ENCODE measurements at regions not wholly inside any gene's neighbourhood (a gene's known extent, or its start where the extent isn't known, plus 50 kb on each side); places are given as distances from the start of the nearest gene placed in this dataset. TPM values are rescaled to one million over a fixed set of nuclear protein-coding genes. Genes with fewer than 3 reads are reported as not detected.
"Not testable (repeated sequence)": the region's sequence is repeated elsewhere in the genome, so short reads cannot be mapped to it uniquely, and the experiment has no call there.

DNA sequence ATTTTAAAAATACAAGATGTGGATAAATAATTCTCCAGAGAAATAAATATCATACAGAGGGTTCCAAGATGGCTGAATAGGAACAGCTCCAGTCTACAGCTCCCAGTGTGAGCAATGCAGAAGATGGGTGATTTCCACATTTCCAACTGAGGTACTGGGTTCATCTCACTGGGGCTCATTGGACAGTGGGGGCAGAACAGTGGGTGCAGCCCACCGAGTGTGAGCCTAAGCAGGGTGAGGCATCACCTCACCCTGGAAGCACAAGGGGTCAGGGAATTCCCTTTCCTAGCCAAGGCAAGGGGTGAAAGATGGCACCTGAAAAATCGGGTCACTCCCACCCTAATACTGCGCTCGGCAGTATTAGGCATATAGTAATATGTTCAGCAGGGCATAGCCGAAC is 167.5 kb upstream of the IRS4 start:
- H3K9me3 Mint-ChIP-seq = peaks cover 0 to 16% (median 5%) of the 10 kb centered on the region in 9 donors

DNA sequence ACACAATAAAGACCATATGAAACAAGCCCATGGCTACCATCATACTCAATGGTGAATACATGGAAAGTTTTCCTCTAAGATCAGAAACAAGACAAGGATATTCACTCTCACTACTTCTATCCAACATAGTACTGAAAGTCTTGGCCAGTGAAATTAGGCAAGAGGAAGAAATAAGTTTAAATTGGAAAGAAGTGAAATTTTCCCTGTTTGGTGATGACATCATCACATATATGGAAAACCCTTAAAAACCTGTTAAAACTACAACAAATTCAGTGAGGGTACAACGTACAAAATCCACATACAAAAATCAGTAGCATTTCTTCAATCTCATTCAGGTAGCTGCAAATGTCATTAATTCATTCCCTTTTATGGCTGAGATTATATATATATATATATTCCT is 164.0 kb upstream of the IRS4 start:
- H3K4me1 Mint-ChIP-seq = no peaks in the 10 kb centered on the region
- no peak overlapping the region for H3K4me3 Mint-ChIP-seq
- no peaks in the 10 kb centered on the region for H3K27me3 Mint-ChIP-seq
- DNase-seq (no peak), ATAC-seq (no peak)
- no peak overlapping the region for H3K27ac Mint-ChIP-seq
- POLR2A ChIA-PET = no interaction called here
- H3K36me3 Mint-ChIP-seq = peaks cover 0 to 9% (median 0%) of the 10 kb centered on the region in 3 donors
- H3K9me3 Mint-ChIP-seq = peaks cover 0 to 21% (median 13%) of the 10 kb centered on the region in 9 donors

More for the DNA sequence above, 167.5 kb upstream of the IRS4 start:
- H3K4me3 Mint-ChIP-seq, H3K4me1 Mint-ChIP-seq, H3K36me3 Mint-ChIP-seq, H3K27ac Mint-ChIP-seq, POLR2A ChIA-PET, ATAC-seq, DNase-seq, H3K27me3 Mint-ChIP-seq: not testable (repeated sequence)

DNA sequence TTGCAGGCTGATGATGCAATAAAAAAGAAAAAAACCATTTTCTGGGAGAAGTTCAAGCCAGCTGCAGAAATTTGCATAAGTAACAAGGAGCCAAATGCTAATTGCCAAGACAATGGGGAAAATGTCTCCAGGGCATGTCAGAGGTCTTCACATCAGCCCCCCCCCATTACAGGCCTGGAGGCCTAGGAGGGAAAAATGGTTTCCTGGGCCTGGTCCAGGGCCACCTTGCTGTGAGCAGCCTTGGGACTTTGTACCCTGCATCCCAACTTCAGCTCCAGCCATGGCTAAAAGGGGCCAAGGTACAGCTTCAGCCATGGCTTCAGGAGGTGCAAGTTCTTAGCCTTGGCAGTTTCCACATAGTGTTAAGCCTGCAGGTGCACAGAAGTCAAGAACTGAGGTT is 160.0 kb upstream of the IRS4 start:
- H3K36me3 Mint-ChIP-seq = peaks cover 0 to 21% (median 0%) of the 10 kb centered on the region in 3 donors
- H3K27me3 Mint-ChIP-seq, DNase-seq, H3K4me3 Mint-ChIP-seq, H3K27ac Mint-ChIP-seq, H3K4me1 Mint-ChIP-seq, ATAC-seq, POLR2A ChIA-PET: not testable (repeated sequence)
- peaks cover 0 to 27% (median 14%) of the 10 kb centered on the region in 9 donors for H3K9me3 Mint-ChIP-seq

DNA sequence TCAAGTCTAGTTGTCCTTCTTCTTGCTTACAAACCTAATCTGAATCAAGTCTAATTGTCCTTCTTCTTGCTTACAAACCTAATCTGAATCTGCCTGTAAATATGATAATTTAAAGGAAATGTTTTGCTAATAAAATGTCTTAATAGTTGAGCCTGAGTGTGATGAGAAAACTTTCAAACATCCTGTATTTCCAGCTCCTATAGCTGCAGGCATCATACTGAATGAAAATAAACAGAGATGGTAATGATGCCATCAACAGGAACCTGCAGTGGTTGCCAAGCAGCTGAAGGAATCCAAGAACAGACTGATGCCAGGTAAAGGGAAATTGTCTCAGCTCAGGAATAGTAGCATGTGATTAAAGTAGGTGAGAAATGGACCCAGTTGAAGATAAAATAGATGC is 156.1 kb upstream of the IRS4 start:
- POLR2A ChIA-PET = no interaction called here
- DNase-seq (no peak), ATAC-seq (no peak)
- peaks cover 0 to 28% (median 15%) of the 10 kb centered on the region in 9 donors for H3K9me3 Mint-ChIP-seq
- H3K4me3 Mint-ChIP-seq = no peak overlapping the region
- no peaks in the 10 kb centered on the region for H3K27me3 Mint-ChIP-seq
- peaks cover 0 to 21% (median 0%) of the 10 kb centered on the region in 3 donors for H3K36me3 Mint-ChIP-seq
- no peaks in the 10 kb centered on the region for H3K4me1 Mint-ChIP-seq
- H3K27ac Mint-ChIP-seq = no peak overlapping the region

DNA sequence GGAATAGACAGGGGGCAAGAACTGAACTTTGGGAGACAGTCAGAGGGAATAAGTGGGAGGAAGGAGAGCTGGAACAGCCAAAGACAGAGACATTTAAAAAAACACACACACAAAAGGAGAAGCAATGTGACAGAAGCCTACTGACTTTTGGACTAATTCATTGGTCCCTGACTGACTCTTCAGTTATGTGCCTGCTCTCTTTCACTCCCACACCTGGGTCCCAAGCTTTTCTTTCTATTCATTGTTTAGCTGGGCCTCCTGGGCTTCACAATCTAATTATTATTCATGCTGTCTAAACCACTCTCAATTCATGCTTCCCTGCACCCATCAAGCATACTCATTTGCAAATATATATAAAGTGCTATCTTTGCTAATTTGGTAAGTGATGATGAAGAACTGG is 139.2 kb upstream of the IRS4 start:
- H3K36me3 Mint-ChIP-seq = no peaks in the 10 kb centered on the region
- POLR2A ChIA-PET = no interaction called here

DNA sequence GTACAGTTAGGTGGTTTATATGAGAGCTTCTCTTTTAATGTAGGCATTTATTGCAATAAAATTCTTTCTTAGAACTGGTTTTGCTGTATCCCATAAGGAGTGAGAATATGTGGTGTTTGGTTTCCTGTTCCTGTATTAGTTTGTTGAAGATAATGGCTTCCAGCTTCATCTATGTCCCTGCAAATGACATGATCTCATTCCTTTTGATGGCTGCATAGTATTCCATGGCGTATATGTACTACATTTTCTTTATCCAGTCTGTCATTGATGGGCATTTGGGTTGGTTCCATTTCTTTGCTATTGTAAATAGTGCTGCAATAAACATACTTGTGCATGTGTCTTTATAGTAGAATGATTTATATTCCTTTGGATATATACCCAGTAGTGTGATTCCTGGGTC is 106.7 kb upstream of the IRS4 start:
- H3K4me3 Mint-ChIP-seq, H3K4me1 Mint-ChIP-seq, H3K36me3 Mint-ChIP-seq, ATAC-seq, H3K27me3 Mint-ChIP-seq, H3K27ac Mint-ChIP-seq, POLR2A ChIA-PET, DNase-seq: not testable (repeated sequence)
- peaks cover 0 to 19% (median 4%) of the 10 kb centered on the region in 9 donors for H3K9me3 Mint-ChIP-seq

More for the DNA sequence above, 139.2 kb upstream of the IRS4 start:
- H3K4me1 Mint-ChIP-seq = no peaks in the 10 kb centered on the region
- DNase-seq = no peak
- H3K4me3 Mint-ChIP-seq = no peak overlapping the region
- ATAC-seq = no peak
- H3K9me3 Mint-ChIP-seq = peaks cover 0 to 34% (median 4%) of the 10 kb centered on the region in 9 donors
- H3K27me3 Mint-ChIP-seq = no peaks in the 10 kb centered on the region
- no peak overlapping the region for H3K27ac Mint-ChIP-seq

DNA sequence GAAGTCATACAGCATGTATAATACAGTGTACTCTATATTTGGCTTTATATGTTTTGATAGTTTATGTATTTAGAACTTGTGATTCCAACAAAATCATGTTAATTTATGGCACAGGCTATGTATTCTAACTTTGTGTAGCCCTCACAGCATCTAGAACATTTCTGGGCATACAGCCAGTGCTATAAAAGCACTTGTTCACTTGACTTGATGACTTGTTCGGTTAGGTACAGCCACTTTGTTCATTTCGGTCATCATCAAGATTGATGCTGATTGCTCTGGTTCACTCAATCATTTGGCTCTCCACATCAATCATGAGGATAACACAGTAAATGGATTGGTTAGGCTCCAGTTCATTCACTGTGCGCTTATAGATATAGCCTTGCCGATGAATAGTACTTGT is 97.6 kb upstream of the IRS4 start:
- Mint-ChIP-seq H3K4me1 (no peaks in the 10 kb centered on the region), H3K36me3 (no peaks in the 10 kb centered on the region), H3K4me3 (no peak overlapping the region), H3K27me3 (no peaks in the 10 kb centered on the region), H3K9me3 (peaks cover 0 to 3% (median 0%) of the 10 kb centered on the region in 9 donors), H3K27ac (no peak overlapping the region)
- ATAC-seq (no peak), DNase-seq (no peak)
- POLR2A ChIA-PET = no interaction called here

DNA sequence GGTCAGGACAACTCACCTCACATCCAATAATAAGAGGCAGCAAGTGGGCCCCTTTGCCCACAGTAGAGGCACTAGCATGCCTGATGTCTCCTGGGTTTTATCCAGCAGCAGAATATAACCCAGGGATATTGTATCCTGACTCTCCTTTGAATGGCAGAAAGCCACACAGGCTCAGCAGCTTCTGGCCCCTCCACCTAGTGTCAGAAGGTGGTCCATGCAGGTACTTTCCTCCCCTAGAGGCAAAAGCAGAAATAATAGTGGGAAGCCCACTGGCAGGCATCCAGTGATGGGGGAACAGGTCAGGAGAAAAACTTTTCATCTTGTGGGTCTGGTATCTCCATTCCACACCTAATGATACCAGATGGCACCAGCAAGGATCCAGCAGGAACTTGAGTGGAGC is 75.5 kb upstream of the IRS4 start:
- DNase-seq (no peak), ATAC-seq (no peak)
- H3K4me3 Mint-ChIP-seq = no peak overlapping the region
- H3K9me3 Mint-ChIP-seq = peaks cover 0 to 24% (median 5%) of the 10 kb centered on the region in 9 donors
- H3K27ac Mint-ChIP-seq = no peak overlapping the region
- peaks cover 0 to 7% (median 0%) of the 10 kb centered on the region in 3 donors for H3K36me3 Mint-ChIP-seq
- POLR2A ChIA-PET = no interaction called here
- no peaks in the 10 kb centered on the region for H3K27me3 Mint-ChIP-seq
- H3K4me1 Mint-ChIP-seq = no peaks in the 10 kb centered on the region

DNA sequence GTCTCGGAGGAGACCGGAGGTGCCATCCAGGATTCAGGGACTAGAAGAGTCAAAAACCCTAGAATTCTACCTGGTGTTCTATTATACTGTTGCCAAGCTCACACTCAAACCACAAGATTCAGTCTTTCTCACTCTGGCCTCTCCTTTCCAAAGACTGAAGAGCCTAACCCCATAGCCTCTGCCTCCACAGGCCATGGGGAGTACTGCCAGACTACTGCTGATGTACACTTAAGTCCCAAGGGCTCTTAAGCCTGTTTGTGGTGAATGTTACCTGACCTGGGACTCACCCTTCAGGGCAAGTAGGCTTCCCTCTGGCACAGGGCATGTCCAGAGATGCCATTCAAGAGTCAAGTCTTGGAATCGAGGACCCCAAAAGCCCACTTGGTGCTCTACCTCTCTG is 58.9 kb upstream of the IRS4 start:
- no peak for ATAC-seq

More for the DNA sequence above, 58.9 kb upstream of the IRS4 start:
- no peak for DNase-seq
- Mint-ChIP-seq H3K36me3 (no peaks in the 10 kb centered on the region), H3K9me3 (peaks cover 0 to 33% (median 5%) of the 10 kb centered on the region in 9 donors), H3K27me3 (no peaks in the 10 kb centered on the region), H3K4me1 (no peaks in the 10 kb centered on the region), H3K27ac (no peak overlapping the region), H3K4me3 (no peak overlapping the region)
- POLR2A ChIA-PET = no interaction called here

Small RNA genes in the stretch of these regions (microRNA-seq; reads per million reads assigned to microRNA genes)
- not detected for gene MIR6087 (ENCODE audit: borderline microRNAs expressed)

All from naive thymus-derived CD8-positive, alpha-beta T cell (primary cell).